ENCODE measurements at regions not wholly inside any gene's neighbourhood (a gene's known extent, or its start where the extent isn't known, plus 50 kb on each side); places are given as distances from the start of the nearest gene placed in this dataset.

DNA sequence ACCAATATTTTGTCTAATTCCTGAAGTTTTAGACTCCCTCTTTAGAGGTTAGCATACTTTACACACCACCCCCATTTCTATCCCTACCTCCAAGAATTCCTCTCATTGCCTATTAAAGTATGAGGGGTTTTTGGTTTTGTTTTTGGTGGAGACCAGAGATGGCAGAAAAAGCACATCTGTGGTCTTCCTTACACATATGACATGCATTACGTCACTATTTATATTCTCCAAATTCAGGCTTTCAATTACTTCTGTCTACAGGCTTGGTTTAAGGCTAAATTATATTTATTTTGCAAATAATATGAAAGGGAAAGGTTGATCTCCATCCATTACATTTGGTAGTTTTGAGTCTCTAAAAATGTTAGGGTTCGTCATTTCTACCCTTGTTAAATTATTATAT lies 674.6 kb downstream of the LMO4 start:
- H3K4me2 ChIP-seq (ENCODE audit: low read depth, low read length) = no peak overlapping the region
- no peaks in the 10 kb centered on the region for H3F3A ChIP-seq (ENCODE audit: insufficient read depth, low read length)
- H3K4me1 ChIP-seq (ENCODE audit: low read length) = no peaks in the 10 kb centered on the region
- no peaks in the 10 kb centered on the region for H3K27me3 ChIP-seq (replicated peaks; ENCODE audit: insufficient read depth, low read length)
- H3K9me2 ChIP-seq (replicated peaks; ENCODE audit: insufficient read depth, low read length) = no peaks in the 10 kb centered on the region
- DNase-seq = no peak
- H3K27ac ChIP-seq (ENCODE audit: low read length) = no peak overlapping the region
- no peak overlapping the region for H3K9ac ChIP-seq (ENCODE audit: low read length)
- H3K79me2 ChIP-seq (ENCODE audit: low read length) = no peaks in the 10 kb centered on the region
- H3K36me3 ChIP-seq (replicated peaks; ENCODE audit: insufficient read depth, low read length) = no peaks in the 10 kb centered on the region
- no peak overlapping the region for H2AFZ ChIP-seq (ENCODE audit: low read length)
- no peak overlapping the region for H3K4me3 ChIP-seq (ENCODE audit: low read length)
- no peaks in the 10 kb centered on the region for H3K9me3 ChIP-seq (replicated peaks; ENCODE audit: insufficient read depth, low read length)
- TF ChIP-seq EZH2phosphoT487 (IDR thresholded peaks at IDR 0.05; ENCODE audit: low read length) = no peak
- TF ChIP-seq, protein P1, sequence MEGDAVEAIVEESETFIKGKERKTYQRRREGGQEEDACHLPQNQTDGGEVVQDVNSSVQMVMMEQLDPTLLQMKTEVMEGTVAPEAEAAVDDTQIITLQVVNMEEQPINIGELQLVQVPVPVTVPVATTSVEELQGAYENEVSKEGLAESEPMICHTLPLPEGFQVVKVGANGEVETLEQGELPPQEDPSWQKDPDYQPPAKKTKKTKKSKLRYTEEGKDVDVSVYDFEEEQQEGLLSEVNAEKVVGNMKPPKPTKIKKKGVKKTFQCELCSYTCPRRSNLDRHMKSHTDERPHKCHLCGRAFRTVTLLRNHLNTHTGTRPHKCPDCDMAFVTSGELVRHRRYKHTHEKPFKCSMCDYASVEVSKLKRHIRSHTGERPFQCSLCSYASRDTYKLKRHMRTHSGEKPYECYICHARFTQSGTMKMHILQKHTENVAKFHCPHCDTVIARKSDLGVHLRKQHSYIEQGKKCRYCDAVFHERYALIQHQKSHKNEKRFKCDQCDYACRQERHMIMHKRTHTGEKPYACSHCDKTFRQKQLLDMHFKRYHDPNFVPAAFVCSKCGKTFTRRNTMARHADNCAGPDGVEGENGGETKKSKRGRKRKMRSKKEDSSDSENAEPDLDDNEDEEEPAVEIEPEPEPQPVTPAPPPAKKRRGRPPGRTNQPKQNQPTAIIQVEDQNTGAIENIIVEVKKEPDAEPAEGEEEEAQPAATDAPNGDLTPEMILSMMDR (IDR thresholded peaks at IDR 0.05; ENCODE audit: low read length) = no peak
- TF ChIP-seq EZH2 (optimal IDR thresholded peaks at IDR 0.05; ENCODE audit: low read depth, low read length) = no peak
- no peaks in the 10 kb centered on the region for H4K20me1 ChIP-seq (ENCODE audit: insufficient read depth, low read length)

DNA sequence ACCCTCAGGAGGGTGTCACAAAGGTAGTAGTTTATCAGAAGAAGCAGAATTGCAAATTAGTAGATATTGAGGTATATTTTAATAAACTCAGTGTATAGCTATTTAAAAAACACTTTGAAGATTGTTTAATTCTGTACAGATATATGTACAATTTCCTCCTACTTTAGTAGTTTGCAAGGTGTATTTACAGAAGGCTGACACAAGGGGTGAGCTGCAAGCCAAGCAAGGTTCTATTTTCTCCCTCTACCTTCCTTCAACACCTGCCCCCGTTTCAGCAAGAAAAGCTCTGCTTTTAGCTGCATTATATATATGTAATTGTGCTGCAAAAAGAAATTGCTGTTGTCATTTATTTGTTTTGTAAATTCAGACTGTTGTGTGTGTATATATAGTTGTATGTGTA lies 674.2 kb upstream of the PKN2 start:
- no peaks in the 10 kb centered on the region for H3K79me2 ChIP-seq (ENCODE audit: low read length)
- no peak overlapping the region for H3K4me3 ChIP-seq (ENCODE audit: low read length)
- TF ChIP-seq EZH2 (optimal IDR thresholded peaks at IDR 0.05; ENCODE audit: low read depth, low read length) = no peak
- TF ChIP-seq, protein P1 (IDR thresholded peaks at IDR 0.05; ENCODE audit: low read length) = no peak
- no peak for TF ChIP-seq EZH2phosphoT487 (IDR thresholded peaks at IDR 0.05; ENCODE audit: low read length)
- H3K27me3 ChIP-seq (replicated peaks; ENCODE audit: insufficient read depth, low read length) = no peaks in the 10 kb centered on the region
- no peaks in the 10 kb centered on the region for H4K20me1 ChIP-seq (ENCODE audit: insufficient read depth, low read length)
- H3K9me2 ChIP-seq (replicated peaks; ENCODE audit: insufficient read depth, low read length) = no peaks in the 10 kb centered on the region
- no peaks in the 10 kb centered on the region for H3K9me3 ChIP-seq (replicated peaks; ENCODE audit: insufficient read depth, low read length)
- no peak overlapping the region for H3K27ac ChIP-seq (ENCODE audit: low read length)
- no peaks in the 10 kb centered on the region for H3F3A ChIP-seq (ENCODE audit: insufficient read depth, low read length)
- no peak for DNase-seq
- no peak overlapping the region for H3K4me2 ChIP-seq (ENCODE audit: low read depth, low read length)
- no peak overlapping the region for H2AFZ ChIP-seq (ENCODE audit: low read length)
- no peaks in the 10 kb centered on the region for H3K4me1 ChIP-seq (ENCODE audit: low read length)
- H3K9ac ChIP-seq (ENCODE audit: low read length) = no peak overlapping the region
- H3K36me3 ChIP-seq (replicated peaks; ENCODE audit: insufficient read depth, low read length) = no peaks in the 10 kb centered on the region

DNA sequence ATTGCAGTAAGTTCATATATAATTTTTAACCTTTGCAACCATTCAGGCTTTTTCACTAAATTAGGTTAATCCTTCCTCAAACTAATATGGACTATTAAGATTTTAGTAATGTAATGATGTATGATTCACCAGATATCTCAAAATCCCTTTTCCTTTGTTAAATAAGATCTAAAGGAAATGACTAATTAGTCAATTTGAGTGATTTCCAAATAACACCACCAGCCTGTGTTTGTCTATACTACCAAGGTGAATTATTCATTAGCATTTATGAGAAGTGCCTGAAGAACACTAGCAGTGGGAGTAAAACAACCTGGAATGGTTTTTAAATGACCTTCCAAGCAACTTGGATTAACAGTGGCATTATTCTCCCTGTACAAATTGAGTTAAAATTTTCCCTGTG lies 670.6 kb upstream of the PKN2 start:
- H3K27ac ChIP-seq (ENCODE audit: low read length) = no peak overlapping the region
- no peaks in the 10 kb centered on the region for H3F3A ChIP-seq (ENCODE audit: insufficient read depth, low read length)
- H3K27me3 ChIP-seq (replicated peaks; ENCODE audit: insufficient read depth, low read length) = no peaks in the 10 kb centered on the region
- TF ChIP-seq EZH2 (optimal IDR thresholded peaks at IDR 0.05; ENCODE audit: low read depth, low read length) = no peak
- no peak for TF ChIP-seq EZH2phosphoT487 (IDR thresholded peaks at IDR 0.05; ENCODE audit: low read length)
- TF ChIP-seq, protein P1 (IDR thresholded peaks at IDR 0.05; ENCODE audit: low read length) = no peak
- H4K20me1 ChIP-seq (ENCODE audit: insufficient read depth, low read length) = no peaks in the 10 kb centered on the region
- no peaks in the 10 kb centered on the region for H3K36me3 ChIP-seq (replicated peaks; ENCODE audit: insufficient read depth, low read length)
- H3K9me2 ChIP-seq (replicated peaks; ENCODE audit: insufficient read depth, low read length) = no peaks in the 10 kb centered on the region
- no peak overlapping the region for H2AFZ ChIP-seq (ENCODE audit: low read length)
- H3K9me3 ChIP-seq (replicated peaks; ENCODE audit: insufficient read depth, low read length) = no peaks in the 10 kb centered on the region
- no peaks in the 10 kb centered on the region for H3K79me2 ChIP-seq (ENCODE audit: low read length)
- H3K9ac ChIP-seq (ENCODE audit: low read length) = no peak overlapping the region
- no peak overlapping the region for H3K4me3 ChIP-seq (ENCODE audit: low read length)
- no peaks in the 10 kb centered on the region for H3K4me1 ChIP-seq (ENCODE audit: low read length)
- no peak overlapping the region for H3K4me2 ChIP-seq (ENCODE audit: low read depth, low read length)
- no peak for DNase-seq
